ENCODE measurements at regions not wholly inside any gene's neighbourhood (a gene's known extent, or its start where the extent isn't known, plus 50 kb on each side); places are given as distances from the start of the nearest gene placed in this dataset.

DNA sequence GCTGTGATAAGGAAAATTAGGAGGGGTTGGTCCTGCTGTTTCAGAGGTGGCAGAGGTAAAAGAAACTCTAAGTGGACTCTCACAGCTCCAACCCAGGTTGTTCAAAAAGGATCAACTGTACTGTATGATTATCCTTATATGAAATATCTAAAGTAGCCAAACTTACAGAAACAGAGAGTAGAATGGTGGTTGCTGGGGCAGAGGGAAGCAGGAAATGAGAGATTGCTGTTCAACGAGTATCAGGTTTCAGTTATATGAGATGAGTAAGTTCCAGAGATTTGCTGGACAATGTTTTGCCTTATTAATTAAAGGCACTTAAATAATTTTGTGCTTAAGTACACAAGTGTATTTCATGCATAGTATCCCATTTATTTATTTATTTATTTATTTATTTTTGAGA, 972.0 kb upstream of the LRRTM1 start:
- TF ChIP-seq, protein P1, sequence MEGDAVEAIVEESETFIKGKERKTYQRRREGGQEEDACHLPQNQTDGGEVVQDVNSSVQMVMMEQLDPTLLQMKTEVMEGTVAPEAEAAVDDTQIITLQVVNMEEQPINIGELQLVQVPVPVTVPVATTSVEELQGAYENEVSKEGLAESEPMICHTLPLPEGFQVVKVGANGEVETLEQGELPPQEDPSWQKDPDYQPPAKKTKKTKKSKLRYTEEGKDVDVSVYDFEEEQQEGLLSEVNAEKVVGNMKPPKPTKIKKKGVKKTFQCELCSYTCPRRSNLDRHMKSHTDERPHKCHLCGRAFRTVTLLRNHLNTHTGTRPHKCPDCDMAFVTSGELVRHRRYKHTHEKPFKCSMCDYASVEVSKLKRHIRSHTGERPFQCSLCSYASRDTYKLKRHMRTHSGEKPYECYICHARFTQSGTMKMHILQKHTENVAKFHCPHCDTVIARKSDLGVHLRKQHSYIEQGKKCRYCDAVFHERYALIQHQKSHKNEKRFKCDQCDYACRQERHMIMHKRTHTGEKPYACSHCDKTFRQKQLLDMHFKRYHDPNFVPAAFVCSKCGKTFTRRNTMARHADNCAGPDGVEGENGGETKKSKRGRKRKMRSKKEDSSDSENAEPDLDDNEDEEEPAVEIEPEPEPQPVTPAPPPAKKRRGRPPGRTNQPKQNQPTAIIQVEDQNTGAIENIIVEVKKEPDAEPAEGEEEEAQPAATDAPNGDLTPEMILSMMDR (conservative IDR thresholded peaks at IDR 0.05; ENCODE audit: low read length) = no peak
- no peak for TF ChIP-seq EZH2phosphoT487 (IDR thresholded peaks at IDR 0.05; ENCODE audit: borderline replicate concordance)

All from Loucy (cell line).